HG03565 (cell line): ENCODE measurements at regions not wholly inside any gene's neighbourhood (a gene's known extent, or its start where the extent isn't known, plus 50 kb on each side); places are given as distances from the start of the nearest gene placed in this dataset.
"Not testable (repeated sequence)": the region's sequence is repeated elsewhere in the genome, so short reads cannot be mapped to it uniquely, and the experiment has no call there.

Experiments used
- ATAC-seq: cut with Tn5 transposase; IDR thresholded peaks from one replicate; pipeline ENCODE4 v1.9.1; 2021; ENCODE audit warnings: mild to moderate bottlenecking, moderate library complexity; ENCODE audit not compliant: unreplicated experiment

DNA sequence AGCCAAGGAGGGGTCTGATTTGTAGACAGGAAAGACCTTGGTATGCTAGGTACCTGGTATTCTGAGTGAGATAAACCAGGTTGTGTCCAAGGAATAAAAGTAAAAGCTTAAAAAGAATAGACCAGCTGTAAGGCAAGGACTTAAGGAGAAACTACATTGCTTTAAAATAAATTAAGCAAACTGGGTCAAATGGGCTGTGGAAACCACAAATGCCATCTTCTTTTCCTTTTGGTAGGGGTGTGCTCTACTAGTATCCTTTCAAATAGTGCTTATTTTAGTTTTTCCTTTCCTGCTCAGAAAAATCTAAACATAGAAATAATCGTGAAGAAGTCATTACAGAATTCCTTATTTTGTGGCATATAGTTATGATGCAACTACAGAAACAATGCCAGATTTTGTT is 138.6 kb upstream of the KLF12 start:
- no peak for ATAC-seq

DNA sequence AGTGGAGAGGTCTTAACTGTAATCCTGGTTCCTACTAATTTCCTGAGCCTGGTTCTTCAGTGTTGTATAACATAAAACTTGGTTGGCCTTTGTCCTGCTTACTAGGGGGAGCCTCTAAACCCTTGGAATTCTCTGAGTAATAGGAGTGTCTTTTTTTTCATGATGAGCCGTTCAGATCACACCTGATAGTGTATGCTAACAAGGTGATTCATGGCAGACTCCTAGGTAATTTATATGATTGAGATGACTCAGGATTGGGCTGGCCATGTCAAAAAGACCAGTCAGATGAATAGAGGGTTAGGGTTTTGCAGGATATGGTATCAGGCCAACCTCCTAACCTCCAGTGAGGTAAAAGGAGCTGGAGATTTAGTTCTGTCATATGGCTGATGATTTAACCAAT is 135.8 kb upstream of the KLF12 start:
- ATAC-seq, result no peak

- ATAC-seq, result no peak
Measured at GRCh38 chr13:74266861-74267260, 132.7 kb upstream of the KLF12 start.

DNA sequence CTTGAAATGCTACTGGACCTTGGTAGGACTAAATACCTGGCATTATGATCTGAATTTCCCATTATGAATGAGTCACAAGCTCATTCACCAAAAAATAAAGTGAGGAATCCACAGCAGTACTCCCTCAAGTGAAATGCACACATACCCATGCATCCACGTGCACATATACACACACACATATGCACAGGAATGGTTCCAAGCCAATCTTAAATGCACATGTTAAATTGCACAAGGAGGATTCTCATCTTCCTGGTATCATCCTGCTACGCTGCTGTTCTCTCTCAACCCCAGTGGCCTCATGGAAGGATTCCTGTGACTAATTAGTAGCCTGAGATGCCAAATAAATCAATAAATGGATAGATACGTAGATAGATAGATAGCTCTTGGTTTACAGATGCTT is 132.1 kb upstream of the KLF12 start:
- no peak for ATAC-seq

GRCh38 chr13:74264333-74264732 is 130.1 kb upstream of the KLF12 start:
- ATAC-seq, result no peak

GRCh38 chr13:74260420-74260819 is 126.2 kb upstream of the KLF12 start:
- ATAC-seq, result not testable (repeated sequence)

DNA sequence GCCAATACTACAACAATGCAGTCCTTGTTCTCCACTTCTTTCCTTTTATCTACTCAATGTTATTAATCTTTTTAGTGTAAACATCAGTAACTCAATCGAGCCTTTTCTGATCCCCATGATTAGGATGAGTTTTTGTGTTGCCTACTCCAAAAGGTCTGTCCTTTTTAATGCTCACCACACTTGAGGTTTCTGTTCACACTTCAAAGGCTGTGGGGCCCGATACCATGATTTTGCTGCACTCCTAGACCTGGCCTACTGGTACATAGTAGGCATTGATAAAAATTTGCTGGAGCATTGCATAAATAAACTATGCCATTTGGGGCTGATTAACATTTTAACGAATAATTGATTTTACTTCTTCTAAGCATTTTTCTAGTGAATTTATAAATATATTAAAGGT is 125.4 kb upstream of the KLF12 start:
- ATAC-seq, result no peak

- no peak for ATAC-seq
Measured at GRCh38 chr13:74258961-74259360, 124.8 kb upstream of the KLF12 start.

GRCh38 chr13:74256969-74257368 is 122.8 kb upstream of the KLF12 start:
- no peak for ATAC-seq

- ATAC-seq, result no peak
Measured at GRCh38 chr13:74253161-74253560, 119.0 kb upstream of the KLF12 start.

- ATAC-seq, result no peak
Measured at GRCh38 chr13:74251778-74252519, 117.7 kb upstream of the KLF12 start.

DNA sequence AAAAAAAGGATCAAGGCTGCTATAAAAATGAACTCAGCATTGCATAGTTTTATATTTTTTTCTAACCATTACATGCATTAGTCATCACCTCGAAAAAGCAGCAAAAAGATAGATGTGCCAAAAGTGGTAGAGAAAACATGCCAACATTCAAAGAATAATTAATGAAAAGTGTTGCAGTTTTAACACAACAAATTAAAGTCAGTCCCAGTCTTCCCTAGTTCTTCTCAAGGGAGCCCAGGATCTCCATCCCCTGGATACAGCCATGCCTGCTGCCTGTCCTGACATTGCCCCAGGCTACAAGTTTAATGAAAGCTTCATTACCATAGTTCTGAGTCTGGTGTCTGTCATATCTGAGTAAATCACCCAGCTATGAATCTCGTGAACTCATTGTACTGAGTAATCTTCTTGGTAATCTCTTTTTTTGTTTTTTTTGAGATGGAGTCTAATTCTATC is 116.6 kb upstream of the KLF12 start:
- no peak for ATAC-seq

DNA sequence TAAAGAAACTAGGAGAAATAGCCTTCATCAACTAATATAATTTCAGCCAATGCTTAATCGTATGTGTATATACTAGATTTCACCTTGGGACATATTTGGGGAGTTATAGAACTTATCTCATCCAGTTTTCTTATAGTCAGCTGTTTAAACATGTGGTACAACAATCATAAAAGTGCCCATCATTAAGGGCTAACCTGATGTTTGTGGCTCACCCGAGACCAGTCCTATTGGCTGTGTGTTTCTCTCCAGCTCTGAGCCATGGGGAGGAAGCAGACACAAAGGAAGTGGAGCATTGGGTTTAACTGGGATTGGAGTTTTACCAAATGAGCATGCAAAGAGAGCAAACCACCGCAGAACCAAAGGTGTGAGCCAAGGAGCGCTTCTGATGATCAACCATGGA is 114.3 kb upstream of the KLF12 start:
- no peak for ATAC-seq

DNA sequence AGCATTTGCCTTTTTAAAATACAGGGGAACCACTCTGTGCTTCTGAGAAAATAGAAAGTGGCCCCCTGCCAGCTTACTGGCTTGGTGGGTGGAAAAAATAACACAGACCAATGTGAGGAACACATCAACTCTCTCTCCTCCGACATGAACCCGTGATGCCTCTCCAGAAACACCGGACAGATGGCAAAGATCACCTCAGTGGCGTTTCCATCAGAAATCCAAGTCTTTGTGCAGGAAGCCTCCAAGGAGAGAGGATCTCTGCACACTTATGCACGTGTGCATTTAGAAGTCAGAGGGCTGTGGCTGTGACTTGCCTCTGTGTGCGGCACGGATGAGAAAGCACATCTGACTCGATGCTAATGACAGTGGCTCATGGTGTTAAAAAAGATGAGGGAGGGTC is 112.3 kb upstream of the KLF12 start:
- ATAC-seq, result no peak

- ATAC-seq, result no peak
Measured at GRCh38 chr13:74243637-74244526, 109.7 kb upstream of the KLF12 start.

GRCh38 chr13:74241343-74241742 is 107.1 kb upstream of the KLF12 start:
- not testable (repeated sequence) for ATAC-seq

GRCh38 chr13:74230984-74231501 is 96.8 kb upstream of the KLF12 start:
- no peak for ATAC-seq

DNA sequence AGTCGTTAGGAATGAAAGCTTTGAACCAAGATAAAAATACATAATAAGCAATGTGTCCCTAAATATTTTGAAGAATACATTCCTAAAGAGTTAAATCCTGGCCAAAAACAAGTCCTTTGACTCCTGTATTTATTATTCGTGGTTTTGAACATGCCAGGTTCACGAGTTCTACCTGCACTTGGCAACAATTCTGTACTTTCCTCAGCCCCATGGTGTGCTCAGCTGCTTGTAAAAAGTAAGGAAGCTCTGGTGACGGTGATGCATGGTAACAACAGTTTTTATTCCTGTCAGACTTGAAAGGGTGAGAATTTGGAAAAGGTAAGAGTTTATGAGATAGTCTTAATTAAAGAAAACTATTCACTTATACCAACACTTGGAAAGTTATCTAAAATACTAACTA is 95.0 kb upstream of the KLF12 start:
- ATAC-seq, result no peak

GRCh38 chr13:74227476-74228158 is 93.4 kb upstream of the KLF12 start:
- ATAC-seq, result no peak

DNA sequence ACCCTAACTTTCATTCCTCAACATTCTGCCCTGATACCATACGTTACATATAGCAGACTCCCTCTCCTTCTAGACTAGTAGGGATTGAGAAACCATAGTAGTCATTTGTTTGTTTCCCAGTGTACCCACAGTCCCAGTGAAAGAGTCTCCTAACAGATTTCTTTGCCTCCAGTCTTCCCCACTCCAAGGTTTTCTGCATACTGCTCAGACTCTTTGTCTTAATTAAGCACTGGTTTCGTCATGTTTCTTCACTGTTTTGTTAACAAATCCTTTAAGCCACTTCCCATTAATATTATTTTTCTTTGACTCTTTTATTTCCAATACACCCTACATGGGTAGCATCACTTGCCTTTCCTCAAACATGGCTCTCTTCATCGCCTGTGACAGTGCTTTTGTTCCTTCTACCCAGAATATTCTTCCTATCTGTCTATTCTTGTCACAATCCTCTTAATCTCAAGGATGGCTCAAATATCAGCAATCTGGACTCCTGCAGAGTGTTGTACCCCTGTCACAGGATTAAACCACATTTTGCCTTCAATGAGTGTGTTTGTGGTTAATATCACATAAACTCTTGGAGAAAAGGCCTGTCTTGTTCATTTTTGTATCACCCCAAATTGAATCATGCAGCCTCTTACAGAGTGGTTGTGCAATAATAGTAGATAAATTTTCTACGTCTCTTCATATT is 92.7 kb upstream of the KLF12 start:
- no peak for ATAC-seq

GRCh38 chr13:74221752-74222151 is 87.5 kb upstream of the KLF12 start:
- no peak for ATAC-seq
